ENCODE measurements at regions not wholly inside any gene's neighbourhood (a gene's known extent, or its start where the extent isn't known, plus 50 kb on each side); places are given as distances from the start of the nearest gene placed in this dataset.
A peak's percentile ranks its signal among the peaks of the same experiment; 100 is the strongest.

GRCh38 chr3:180829409-180830405 lies 82.8 kb upstream of the FXR1 start:
- no peak for DNase-seq (ENCODE audit: low spot score)

DNA sequence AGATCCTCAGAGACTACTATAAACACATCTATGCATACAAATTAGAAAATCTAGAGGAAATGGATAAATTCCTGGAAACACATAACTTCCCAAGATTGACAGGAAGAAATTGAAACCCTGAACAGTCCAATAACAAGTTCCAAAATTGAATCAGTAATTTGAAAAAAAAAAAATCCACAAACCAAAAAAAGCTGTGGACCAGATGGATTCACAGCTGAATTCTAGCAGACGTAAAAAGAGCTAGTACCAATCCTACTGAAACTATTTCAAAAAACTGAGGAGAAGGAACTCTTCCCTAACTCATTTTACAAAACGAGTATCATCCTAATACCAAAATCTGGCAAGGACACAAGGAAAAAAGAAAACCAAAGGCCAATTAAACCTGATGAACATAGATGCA lies 77.0 kb upstream of the FXR1 start:
- DNase-seq (ENCODE audit: low spot score), result no peak

- no peak for DNase-seq (ENCODE audit: low spot score)
Measured at GRCh38 chr3:180836766-180837165, 75.7 kb upstream of the FXR1 start.

- no peak for DNase-seq (ENCODE audit: low spot score)
Measured at GRCh38 chr3:180854887-180855286, 57.6 kb upstream of the FXR1 start.

DNA sequence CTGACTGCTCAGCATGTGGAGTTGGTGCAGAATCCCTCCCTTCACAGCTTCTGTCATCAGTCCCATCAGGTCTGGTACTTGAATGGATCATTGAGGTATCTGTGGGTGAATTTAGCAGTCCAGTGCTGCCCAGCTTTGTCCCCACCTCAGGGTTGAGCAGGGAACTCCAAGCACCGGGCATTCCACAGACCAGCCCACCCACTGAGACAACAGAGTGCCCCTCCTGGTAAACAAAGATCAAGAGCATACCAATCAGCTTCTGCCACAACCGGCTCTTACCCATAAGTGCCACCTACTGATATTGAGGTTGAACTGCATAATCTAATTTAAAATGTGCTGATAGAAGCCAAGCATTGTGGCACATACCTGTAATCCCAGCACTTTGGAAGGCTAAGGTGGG lies 57.1 kb upstream of the FXR1 start:
- DNase-seq (ENCODE audit: low spot score), result peak; percentile 19

DNA sequence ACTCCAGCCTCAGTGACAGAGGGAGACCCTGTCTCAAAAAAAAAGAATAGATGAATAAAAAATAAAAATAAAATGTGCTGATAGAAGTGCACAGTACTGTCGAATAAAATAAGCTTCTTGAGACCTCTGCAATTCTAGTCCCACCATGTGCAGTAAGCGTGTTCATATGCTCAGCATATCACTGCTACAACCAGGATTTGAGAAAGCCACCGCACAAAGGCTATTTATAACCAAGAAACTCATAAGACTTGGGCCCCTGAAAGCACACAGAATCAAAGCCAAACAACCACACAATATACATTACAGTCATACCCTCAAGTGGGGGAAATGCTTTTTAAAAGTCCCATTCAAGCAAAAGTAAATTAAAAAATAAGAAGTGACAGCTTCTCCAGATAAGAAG lies 56.5 kb upstream of the FXR1 start:
- no peak for DNase-seq (ENCODE audit: low spot score)

- no peak for DNase-seq (ENCODE audit: low spot score)
Measured at GRCh38 chr3:180860180-180860858, 52.2 kb upstream of the FXR1 start.
